ENCODE measurements at regions not wholly inside any gene's neighbourhood (a gene's known extent, or its start where the extent isn't known, plus 50 kb on each side); places are given as distances from the start of the nearest gene placed in this dataset.

GRCh38 chr3:18806633-18807032 is 341.7 kb upstream of the KCNH8 start:
- CTCF ChIA-PET: no interaction called here

GRCh38 chr3:18797378-18797777 is 350.9 kb upstream of the KCNH8 start:
- Histone ChIP-seq H3K4me3 (ENCODE audit: low read length) (no peak overlapping the region), H3K27me3 (ENCODE audit: control insufficient read depth in 1 of 2, insufficient read depth in 2 of 2, low read length in 2 of 2) (no peaks in the 10 kb centered on the region), H3K4me1 (ENCODE audit: insufficient read depth, low read length) (no peaks in the 10 kb centered on the region), H3K9me3 (ENCODE audit: control insufficient read depth in 1 of 2, insufficient read depth in 1 of 2, low read length in 2 of 2) (peaks cover 0 to 6% of the 10 kb centered on the region in 2 experiments), H3K27ac (ENCODE audit: low read depth in 1 of 2, low read length in 2 of 2) (no peak overlapping the region), H3K36me3 (ENCODE audit: insufficient read depth, low read length) (no peaks in the 10 kb centered on the region)
- no peak for DNase-seq
- CTCF ChIA-PET: interaction anchor here (0.6 to 0.7 kb wide), 2 partner anchors 15 to 482 kb away, joined by 3 read pairs; no protein-coding TSS in a partner anchor
- H3K4me1 Mint-ChIP-seq (ENCODE audit: low read depth): peaks cover 9% of the 10 kb centered on the region
- POLR2A ChIA-PET: no interaction called here
- intact Hi-C loops (cut with DNase I, micrococcal nuclease): no loop called here
- no peaks in the 10 kb centered on the region for H3K27me3 Mint-ChIP-seq
- ATAC-seq (ENCODE audit: poor library complexity): no peak
- no peak for TF ChIP-seq CTCF (IDR thresholded peaks at IDR 0.05)
- H3K27ac Mint-ChIP-seq: no peak overlapping the region
- H3K9me3 Mint-ChIP-seq: no peaks in the 10 kb centered on the region
- H3K4me3 Mint-ChIP-seq: no peak overlapping the region
- H3K36me3 Mint-ChIP-seq (ENCODE audit: low read depth): no peaks in the 10 kb centered on the region

More at GRCh38 chr3:18806633-18807032, 341.7 kb upstream of the KCNH8 start:
- no peak for TF ChIP-seq CTCF (IDR thresholded peaks at IDR 0.05)
- Mint-ChIP-seq H3K4me3 (no peak overlapping the region), H3K27me3 (no peaks in the 10 kb centered on the region), H3K27ac (no peak overlapping the region), H3K9me3 (no peaks in the 10 kb centered on the region), H3K4me1 (ENCODE audit: low read depth) (no peaks in the 10 kb centered on the region), H3K36me3 (ENCODE audit: low read depth) (no peaks in the 10 kb centered on the region)
- Histone ChIP-seq H3K9me3 (ENCODE audit: control insufficient read depth in 1 of 2, insufficient read depth in 1 of 2, low read length in 2 of 2) (no peaks in the 10 kb centered on the region), H3K4me1 (ENCODE audit: insufficient read depth, low read length) (no peaks in the 10 kb centered on the region), H3K27ac (ENCODE audit: low read depth in 1 of 2, low read length in 2 of 2) (no peak overlapping the region), H3K36me3 (ENCODE audit: insufficient read depth, low read length) (no peaks in the 10 kb centered on the region), H3K4me3 (ENCODE audit: low read length) (no peak overlapping the region), H3K27me3 (ENCODE audit: control insufficient read depth in 1 of 2, insufficient read depth in 2 of 2, low read length in 2 of 2) (no peaks in the 10 kb centered on the region)
- DNase-seq: no peak
- POLR2A ChIA-PET: interaction anchor here (0.6 kb wide), 1 partner anchor 354 kb away, joined by 4 read pairs; no protein-coding TSS in a partner anchor
- ATAC-seq (ENCODE audit: poor library complexity): no peak
- intact Hi-C loops (cut with DNase I, micrococcal nuclease): no loop called here

GRCh38 chr3:18795078-18795477 is 353.2 kb upstream of the KCNH8 start:
- ChIA-PET CTCF (no interaction called here), POLR2A (no interaction called here)
- no peak for TF ChIP-seq CTCF (IDR thresholded peaks at IDR 0.05)
- no peak for ATAC-seq (ENCODE audit: poor library complexity)
- no peak overlapping the region for H3K27ac ChIP-seq (ENCODE audit: low read depth in 1 of 2, low read length in 2 of 2)
- H3K36me3 ChIP-seq (ENCODE audit: insufficient read depth, low read length): no peaks in the 10 kb centered on the region
- H3K4me1 ChIP-seq (ENCODE audit: insufficient read depth, low read length): no peaks in the 10 kb centered on the region
- H3K27me3 Mint-ChIP-seq: no peaks in the 10 kb centered on the region
- intact Hi-C loops (cut with DNase I, micrococcal nuclease): no loop called here
- DNase-seq: no peak
- no peak overlapping the region for H3K4me3 Mint-ChIP-seq
- H3K36me3 Mint-ChIP-seq (ENCODE audit: low read depth): no peaks in the 10 kb centered on the region
- H3K27ac Mint-ChIP-seq: no peak overlapping the region
- H3K27me3 ChIP-seq (ENCODE audit: control insufficient read depth in 1 of 2, insufficient read depth in 2 of 2, low read length in 2 of 2): no peaks in the 10 kb centered on the region
- H3K9me3 ChIP-seq (ENCODE audit: control insufficient read depth in 1 of 2, insufficient read depth in 1 of 2, low read length in 2 of 2): peaks cover 0 to 6% of the 10 kb centered on the region in 2 experiments
- peaks cover 13% of the 10 kb centered on the region for H3K4me1 Mint-ChIP-seq (ENCODE audit: low read depth)
- no peak overlapping the region for H3K4me3 ChIP-seq (ENCODE audit: low read length)
- H3K9me3 Mint-ChIP-seq: no peaks in the 10 kb centered on the region

Data from CD4-positive, alpha-beta T cell (primary cell).